ENCODE measurements at regions not wholly inside any gene's neighbourhood (a gene's known extent, or its start where the extent isn't known, plus 50 kb on each side); places are given as distances from the start of the nearest gene placed in this dataset.
"Not testable (repeated sequence)": the region's sequence is repeated elsewhere in the genome, so short reads cannot be mapped to it uniquely, and the experiment has no call there.

DNA sequence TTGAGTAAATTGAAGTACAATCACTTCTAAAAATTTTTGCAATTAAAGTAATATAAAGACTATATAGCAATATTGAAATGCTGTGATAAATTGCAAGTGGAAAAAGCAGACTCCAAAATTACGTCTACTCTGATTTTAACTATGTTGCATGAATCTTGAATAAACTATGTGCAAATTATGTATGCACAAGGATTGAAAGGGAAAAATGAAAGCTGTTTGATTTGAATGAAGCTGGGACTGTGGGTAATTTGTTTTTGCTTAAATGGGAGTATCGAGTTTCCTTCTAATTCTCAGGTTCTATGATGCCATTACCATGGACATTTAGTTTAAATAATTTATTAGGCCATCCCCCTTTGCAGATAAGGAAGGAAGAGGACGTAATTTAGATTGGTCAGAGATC is 198.7 kb upstream of the MYLIP start:
- no peak for DNase-seq (ENCODE audit: low read depth in 1 of 2, low spot score in 1 of 2)

- DNase-seq (ENCODE audit: low read depth in 1 of 2, low spot score in 1 of 2), result no peak
Observed at GRCh38 chr6:15929685-15930084, 199.2 kb upstream of the MYLIP start.

DNA sequence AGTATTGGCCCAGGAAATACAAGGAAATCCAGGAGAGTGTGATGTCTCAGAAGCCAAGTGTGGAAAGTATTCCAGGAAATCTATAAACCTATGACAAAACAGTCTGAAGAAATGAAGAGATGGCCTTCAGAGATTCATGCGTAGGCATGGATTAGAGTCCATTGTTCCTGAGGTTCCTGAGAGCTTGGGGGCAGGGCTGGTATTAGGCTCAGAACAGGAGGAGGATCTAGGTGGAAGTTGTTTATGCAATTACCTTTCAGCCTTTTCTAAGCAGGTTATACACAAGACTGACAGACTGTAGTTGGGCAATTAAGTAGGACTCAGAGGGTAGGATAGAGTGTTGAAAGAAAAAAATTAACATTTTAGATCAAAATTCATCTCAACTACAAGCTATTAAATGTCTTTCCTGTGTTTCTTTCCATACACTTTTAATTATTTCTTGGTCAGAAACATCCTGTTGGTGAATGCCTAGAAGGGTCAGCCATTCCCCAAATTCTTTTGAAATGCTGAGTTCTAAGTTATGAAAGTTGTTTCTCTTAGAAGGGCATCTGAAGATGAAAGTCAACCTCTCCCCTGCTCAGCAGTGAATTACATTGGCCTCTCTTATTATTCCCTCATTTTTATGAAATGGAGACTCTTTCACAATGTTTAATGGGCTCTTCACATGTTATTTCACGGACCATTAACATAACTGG is 201.2 kb upstream of the MYLIP start:
- no peak for DNase-seq (ENCODE audit: low read depth in 1 of 2, low spot score in 1 of 2)

GRCh38 chr6:15926256-15926655 is 202.6 kb upstream of the MYLIP start:
- DNase-seq (ENCODE audit: low read depth in 1 of 2, low spot score in 1 of 2), result no peak

DNA sequence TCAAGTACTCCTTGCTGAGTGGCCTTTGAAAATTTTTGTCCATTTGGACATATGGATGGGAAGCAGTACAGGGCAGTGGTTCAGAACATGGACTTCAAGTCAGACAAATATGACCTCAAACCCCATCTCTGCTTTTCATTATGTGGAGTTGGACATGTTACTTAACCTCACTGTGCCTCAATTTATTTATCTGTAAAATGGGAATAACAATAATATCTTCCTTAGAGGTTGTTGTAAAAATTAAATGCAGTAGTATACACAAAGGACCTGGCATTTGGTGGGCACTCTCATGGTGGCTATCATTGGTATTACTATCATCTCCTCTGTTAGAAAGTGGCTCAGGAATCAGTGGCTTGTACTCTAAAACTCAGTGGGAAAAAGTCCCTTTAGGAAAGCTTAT is 204.0 kb upstream of the MYLIP start:
- no peak for DNase-seq (ENCODE audit: low read depth in 1 of 2, low spot score in 1 of 2)

- no peak for DNase-seq (ENCODE audit: low read depth in 1 of 2, low spot score in 1 of 2)
Observed at GRCh38 chr6:15922510-15923250, 206.2 kb upstream of the MYLIP start.

DNA sequence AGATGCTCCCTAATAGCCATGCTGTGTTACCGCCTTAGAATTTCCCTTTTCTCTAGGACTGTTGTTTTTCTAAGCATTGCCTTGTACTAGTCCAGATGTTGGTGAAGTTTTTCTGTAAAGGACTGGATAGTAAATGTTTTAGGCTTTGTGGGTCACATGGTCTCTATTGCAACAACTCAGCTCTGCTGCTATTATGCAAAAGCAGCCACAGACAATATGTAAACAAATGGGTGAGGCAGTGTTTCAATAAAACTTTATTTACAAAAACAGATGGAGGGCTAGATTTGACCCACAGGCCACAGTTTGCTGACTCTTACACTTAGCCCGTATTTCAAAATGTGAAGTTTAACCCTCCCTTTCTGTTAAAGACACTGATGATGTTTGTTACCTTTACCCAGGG is 207.6 kb upstream of the MYLIP start:
- no peak for DNase-seq (ENCODE audit: low read depth in 1 of 2, low spot score in 1 of 2)

DNA sequence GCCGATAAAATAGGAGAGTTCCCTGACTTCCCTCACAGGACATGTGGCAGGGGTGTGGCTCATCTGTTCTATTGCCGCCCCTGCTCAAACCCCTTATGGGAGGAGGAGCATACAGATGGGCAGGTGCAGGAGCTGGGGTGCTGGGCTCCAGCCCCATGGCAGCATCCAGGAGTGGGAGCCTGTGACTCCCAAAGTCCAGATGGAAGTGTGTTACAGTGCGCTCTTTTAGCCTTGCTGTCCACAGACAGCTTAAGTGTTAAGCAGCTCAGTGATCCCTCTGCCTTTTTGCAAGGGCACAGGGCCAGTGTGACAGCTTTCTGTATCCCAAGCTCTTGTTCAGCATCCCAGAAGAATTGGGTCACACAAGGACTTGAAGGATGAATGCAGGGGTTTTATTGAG is 212.3 kb upstream of the MYLIP start:
- no peak for DNase-seq (ENCODE audit: low read depth in 1 of 2, low spot score in 1 of 2)

- no peak for DNase-seq (ENCODE audit: low read depth in 1 of 2, low spot score in 1 of 2)
Observed at GRCh38 chr6:15915508-15916178, 213.2 kb upstream of the MYLIP start.

- DNase-seq (ENCODE audit: low read depth in 1 of 2, low spot score in 1 of 2), result no peak
Observed at GRCh38 chr6:15914553-15914952, 214.3 kb upstream of the MYLIP start.

DNA sequence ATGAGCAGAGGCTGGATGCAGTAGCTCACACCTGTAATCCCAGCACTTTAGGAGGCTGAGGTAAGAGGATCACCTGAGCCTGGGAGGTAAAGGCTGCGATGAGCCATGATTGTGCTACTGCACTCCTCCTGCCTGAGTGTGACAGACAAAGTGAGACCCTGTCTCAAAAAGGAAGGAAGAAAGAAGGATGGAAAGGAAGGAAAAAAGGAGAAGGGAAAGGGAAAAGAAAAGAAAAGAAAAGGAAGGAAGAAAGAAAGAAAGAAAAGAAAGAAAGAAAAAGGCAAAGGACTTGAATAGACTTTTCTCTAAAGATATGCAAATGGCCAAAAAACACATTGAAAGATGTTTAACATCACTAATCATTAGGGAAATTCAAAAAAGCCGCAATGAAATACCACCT is 215.3 kb upstream of the MYLIP start:
- DNase-seq (ENCODE audit: low read depth in 1 of 2, low spot score in 1 of 2), result no peak

- DNase-seq (ENCODE audit: low read depth in 1 of 2, low spot score in 1 of 2), result no peak
Observed at GRCh38 chr6:15912505-15913400, 216.1 kb upstream of the MYLIP start.

GRCh38 chr6:15911753-15912504 is 217.0 kb upstream of the MYLIP start:
- no peak for DNase-seq (ENCODE audit: low read depth in 1 of 2, low spot score in 1 of 2)

GRCh38 chr6:15909290-15910070 is 219.4 kb upstream of the MYLIP start:
- DNase-seq (ENCODE audit: low read depth in 1 of 2, low spot score in 1 of 2), result no peak

- no peak for DNase-seq (ENCODE audit: low read depth in 1 of 2, low spot score in 1 of 2)
Observed at GRCh38 chr6:15908871-15909270, 220.0 kb upstream of the MYLIP start.

DNA sequence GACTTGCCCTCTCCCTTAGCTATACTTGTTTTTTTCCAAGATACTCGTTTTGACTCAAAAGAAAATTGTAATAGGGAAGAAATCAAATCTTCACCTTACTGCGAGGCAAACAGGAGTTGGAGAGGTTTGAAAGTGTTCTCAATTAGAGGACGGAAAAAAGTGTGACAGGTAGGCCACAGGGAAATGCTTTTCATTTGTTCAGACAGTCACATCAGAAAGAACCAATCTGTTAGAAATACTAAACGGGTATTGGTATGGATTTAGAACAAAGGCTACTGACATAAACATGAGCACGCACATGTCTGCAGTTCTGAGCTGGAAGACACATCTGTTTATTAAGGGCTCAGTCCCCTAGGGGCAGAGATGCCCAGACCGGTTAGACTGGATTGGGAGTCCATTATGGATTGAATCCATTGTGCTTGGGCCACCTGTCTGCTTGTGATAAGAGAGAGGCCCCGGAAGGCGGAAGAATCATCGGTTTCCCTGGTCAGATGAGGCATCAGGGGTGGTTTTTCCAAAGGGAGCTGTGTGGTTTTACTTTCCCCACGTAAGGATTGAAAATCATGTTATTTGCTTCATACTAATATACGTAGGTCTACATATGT is 220.9 kb upstream of the MYLIP start:
- no peak for DNase-seq (ENCODE audit: low read depth in 1 of 2, low spot score in 1 of 2)

DNA sequence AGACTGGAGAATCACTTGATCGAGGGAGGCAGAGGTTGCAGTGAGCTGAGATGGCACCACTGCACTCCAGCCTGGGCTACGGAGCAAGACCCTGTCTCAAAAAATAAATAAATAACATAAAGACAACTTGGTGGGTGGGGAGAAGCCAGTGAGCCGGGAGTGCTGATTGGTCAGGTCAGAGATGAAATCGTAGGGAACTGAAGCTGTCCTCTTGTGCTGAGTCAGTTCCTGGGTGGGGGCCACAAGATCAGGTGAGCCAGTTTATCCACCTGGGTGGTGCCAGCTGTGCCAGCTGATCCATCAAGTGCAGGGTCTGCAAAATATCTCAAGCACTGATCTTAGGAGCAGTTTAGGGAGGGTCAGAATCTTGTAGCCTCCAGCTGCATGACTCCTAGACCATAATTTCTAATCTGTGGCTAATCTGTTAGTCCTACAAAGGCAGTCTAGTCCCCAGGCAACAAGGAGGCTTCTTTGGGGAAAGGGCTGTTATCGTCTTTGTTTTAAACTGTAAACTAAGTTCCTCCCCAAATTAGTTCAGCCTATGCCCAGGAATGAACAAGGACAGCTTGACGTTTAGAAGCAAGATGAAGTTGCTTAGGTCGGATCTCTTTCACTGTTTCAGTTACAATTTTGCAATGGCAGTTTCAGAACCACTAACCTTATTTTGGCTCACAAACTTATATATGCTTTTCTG is 221.5 kb upstream of the MYLIP start:
- DNase-seq (ENCODE audit: low read depth in 1 of 2, low spot score in 1 of 2), result not testable (repeated sequence)

DNA sequence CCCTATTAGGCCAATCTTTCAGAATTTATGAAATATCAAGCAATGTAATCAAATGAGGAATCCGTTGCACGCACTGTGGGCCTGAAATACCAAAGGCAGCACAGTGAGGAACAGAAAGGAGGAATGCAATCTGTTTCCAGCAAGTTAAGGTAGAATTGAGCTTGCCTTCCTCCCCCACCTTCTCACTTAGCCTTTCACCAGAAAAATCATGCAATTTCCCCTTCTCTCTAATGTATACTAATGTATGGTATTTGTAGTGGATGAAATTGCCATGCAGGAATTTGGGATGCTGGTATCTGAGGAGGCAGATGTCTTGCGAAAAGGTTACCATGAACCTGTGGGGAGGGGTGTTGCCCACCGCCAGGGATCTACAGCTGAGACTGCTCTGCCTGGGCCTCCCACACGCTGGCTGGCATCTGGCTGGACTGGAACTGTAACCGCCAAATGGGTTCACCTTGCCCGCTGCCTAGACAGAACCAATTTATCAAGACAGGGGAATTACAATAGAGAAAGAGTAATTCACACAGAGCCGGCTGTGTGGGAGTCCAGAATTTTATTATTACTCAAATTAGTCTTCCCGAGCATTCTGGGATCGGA is 222.4 kb upstream of the MYLIP start:
- no peak for DNase-seq (ENCODE audit: low read depth in 1 of 2, low spot score in 1 of 2)
